ENCODE measurements at regions not wholly inside any gene's neighbourhood (a gene's known extent, or its start where the extent isn't known, plus 50 kb on each side); places are given as distances from the start of the nearest gene placed in this dataset.

DNA sequence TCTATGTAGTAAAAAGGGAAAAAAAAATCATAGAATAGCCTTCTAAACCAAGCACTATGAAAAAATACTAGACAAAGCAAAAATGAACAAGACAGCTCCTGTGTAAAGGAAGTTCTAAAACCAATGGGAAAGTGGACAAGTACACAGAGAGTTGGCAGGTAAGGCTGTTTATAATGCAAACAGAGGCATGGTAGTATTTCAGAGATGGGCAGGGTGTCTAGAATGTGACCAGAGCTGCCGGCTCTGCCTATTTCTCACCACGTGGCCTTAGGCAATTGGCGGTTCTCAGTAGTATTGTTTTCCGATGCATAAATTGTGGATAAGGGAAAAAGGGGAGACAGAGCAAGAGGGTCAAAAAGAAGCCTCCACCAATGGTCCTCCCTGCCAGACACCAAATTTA, 173.6 kb downstream of the ANKRD30B start:
- Histone ChIP-seq H2BK20ac (ENCODE audit: low read depth, low read length) (no peak overlapping the region), H3K9me1 (ENCODE audit: insufficient read depth, low read length) (no peaks in the 10 kb centered on the region), H3K4me1 (ENCODE audit: control insufficient read depth, insufficient read depth, low read length) (no peaks in the 10 kb centered on the region), H2BK15ac (ENCODE audit: low read depth, low read length) (no peak overlapping the region), H4K91ac (ENCODE audit: insufficient read depth, low read depth, low read length) (no peak overlapping the region), H3K18ac (ENCODE audit: low read depth, low read length) (no peak overlapping the region), H4K5ac (ENCODE audit: low read depth, low read length) (no peak overlapping the region), H2AFZ (replicated peaks; ENCODE audit: low read length, poor library complexity) (no peak overlapping the region), H3K4me2 (ENCODE audit: low read depth, low read length) (no peak overlapping the region), H3K9ac (ENCODE audit: low read depth, low read length) (no peak overlapping the region), H2BK120ac (ENCODE audit: low read depth, low read length) (no peak overlapping the region), H3K23ac (ENCODE audit: low read depth, low read length) (no peak overlapping the region), H3K27me3 (ENCODE audit: control insufficient read depth, insufficient read depth, low read length) (no peaks in the 10 kb centered on the region), H3K4me3 (ENCODE audit: insufficient read depth, low read depth, low read length) (no peak overlapping the region), H3K56ac (ENCODE audit: extremely low read depth, insufficient read depth, low read length) (no peak overlapping the region), H4K20me1 (ENCODE audit: insufficient read depth, low read length) (no peaks in the 10 kb centered on the region), H3K14ac (replicated peaks; ENCODE audit: low read depth, low read length) (no peak overlapping the region), H2BK5ac (ENCODE audit: low read depth, low read length, poor library complexity, severe bottlenecking) (no peak overlapping the region), H4K8ac (ENCODE audit: low read depth in 2 of 2, low read length in 2 of 2) (no peak overlapping the region), H3K9me3 (ENCODE audit: control insufficient read depth, insufficient read depth, low read length) (peaks cover 48% of the 10 kb centered on the region), H3K27ac (ENCODE audit: insufficient read depth, low read length) (no peak overlapping the region), H2AK9ac (replicated peaks; ENCODE audit: low read depth, low read length, poor library complexity) (no peak overlapping the region), H3K36me3 (ENCODE audit: control insufficient read depth, insufficient read depth, low read length) (no peaks in the 10 kb centered on the region), H2AK5ac (ENCODE audit: low read depth, low read length) (no peak overlapping the region), H3K79me1 (ENCODE audit: low read depth in 1 of 2, low read length in 2 of 2) (no peaks in the 10 kb centered on the region), H3K4ac (ENCODE audit: low read depth, low read length) (no peak overlapping the region)
- ChIA-PET CTCF (no interaction called here), POLR2A (ENCODE audit: unreplicated experiment) (no interaction called here)
- dilution Hi-C loops (cut with HindIII; ENCODE audit: low sequenced_read_pairs, unreplicated experiment) (no loop called here), in situ Hi-C loops (cut with MboI; ENCODE audit: low sequenced_read_pairs) (no loop called here), intact Hi-C loops (cut with micrococcal nuclease) (no loop called here)
- ATAC-seq (ENCODE audit: low read depth): no peak
- BruUV-seq (replicated peaks): no TSS peak
- DNase-seq: no peak
- WGBS, 2 experiments (ENCODE audit: extremely low coverage in 2 of 2, insufficient read length in 1 of 2): 50% methylated on average over 1 of the region's 4 CpGs; no CpG with 5 or more reads in 1 of the 2 experiments
- TF ChIP-seq ELK1 (IDR thresholded peaks at IDR 0.05; ENCODE audit: borderline replicate concordance, low read depth, low read length) (no peak), MAFK (IDR thresholded peaks at IDR 0.05; ENCODE audit: low read depth, low read length) (no peak), FOS (IDR thresholded peaks at IDR 0.05; ENCODE audit: low read depth, low read length) (no peak), BHLHE40 (IDR thresholded peaks at IDR 0.05; ENCODE audit: low read depth, low read length) (no peak), MAZ (IDR thresholded peaks at IDR 0.05; ENCODE audit: borderline replicate concordance, low read depth, low read length) (no peak), CEBPB (IDR thresholded peaks at IDR 0.05; ENCODE audit: low read depth, low read length) (no peak), SMC3 (IDR thresholded peaks at IDR 0.05; ENCODE audit: low read depth, low read length) (no peak), RCOR1 (IDR thresholded peaks at IDR 0.05; ENCODE audit: insufficient replicate concordance, low read length) (no peak), CHD1 (IDR thresholded peaks at IDR 0.05; ENCODE audit: low read depth, low read length) (no peak), RAD21 (IDR thresholded peaks at IDR 0.05; ENCODE audit: low read length) (no peak), RFX5 (IDR thresholded peaks at IDR 0.05; ENCODE audit: low read depth, low read length) (no peak)
- TF ChIP-seq, protein P1, sequence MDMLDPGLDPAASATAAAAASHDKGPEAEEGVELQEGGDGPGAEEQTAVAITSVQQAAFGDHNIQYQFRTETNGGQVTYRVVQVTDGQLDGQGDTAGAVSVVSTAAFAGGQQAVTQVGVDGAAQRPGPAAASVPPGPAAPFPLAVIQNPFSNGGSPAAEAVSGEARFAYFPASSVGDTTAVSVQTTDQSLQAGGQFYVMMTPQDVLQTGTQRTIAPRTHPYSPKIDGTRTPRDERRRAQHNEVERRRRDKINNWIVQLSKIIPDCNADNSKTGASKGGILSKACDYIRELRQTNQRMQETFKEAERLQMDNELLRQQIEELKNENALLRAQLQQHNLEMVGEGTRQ (IDR thresholded peaks at IDR 0.05; ENCODE audit: low read depth, low read length): no peak
